ENCODE measurements at regions not wholly inside any gene's neighbourhood (a gene's known extent, or its start where the extent isn't known, plus 50 kb on each side); places are given as distances from the start of the nearest gene placed in this dataset.

DNA sequence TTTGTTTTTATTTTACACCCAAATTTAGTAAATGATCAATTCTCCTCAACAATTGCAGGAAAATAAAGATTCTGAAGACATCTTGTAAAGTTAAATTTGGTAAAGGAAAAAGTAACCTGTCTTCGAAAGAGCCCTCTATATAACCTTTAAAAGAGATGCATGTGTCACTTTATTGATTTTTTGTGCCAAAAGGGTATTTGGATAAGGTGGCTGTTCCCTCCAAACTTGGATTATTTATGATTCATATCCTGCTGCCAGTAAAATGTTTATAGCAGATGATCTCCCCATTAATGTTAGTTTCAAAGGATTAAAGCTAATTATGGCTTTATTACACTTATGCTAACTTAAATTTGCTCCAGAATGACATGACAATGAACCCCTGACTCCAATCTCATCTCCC, 98.8 kb downstream of the DUSP6 start:
- DNase-seq = no peak

DNA sequence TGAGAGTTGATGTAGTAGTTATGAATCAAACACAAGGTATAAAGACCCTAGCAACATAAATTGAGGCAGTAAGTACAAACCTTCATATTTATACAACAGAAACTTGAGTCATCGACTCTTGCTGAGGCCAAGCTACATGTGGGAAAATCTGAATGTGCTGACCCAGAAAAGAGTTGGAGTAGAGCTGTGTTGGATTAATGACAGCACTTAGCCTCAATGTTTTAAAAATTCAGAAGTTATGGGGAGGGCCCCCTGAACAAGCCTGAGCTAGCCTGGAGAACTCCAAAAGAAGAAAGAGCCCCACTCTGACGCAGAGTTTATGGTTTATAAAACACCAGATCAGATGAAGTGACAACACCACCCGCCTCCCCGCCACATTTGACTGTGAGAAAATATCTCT, 100.0 kb downstream of the DUSP6 start:
- DNase-seq = no peak

DNA sequence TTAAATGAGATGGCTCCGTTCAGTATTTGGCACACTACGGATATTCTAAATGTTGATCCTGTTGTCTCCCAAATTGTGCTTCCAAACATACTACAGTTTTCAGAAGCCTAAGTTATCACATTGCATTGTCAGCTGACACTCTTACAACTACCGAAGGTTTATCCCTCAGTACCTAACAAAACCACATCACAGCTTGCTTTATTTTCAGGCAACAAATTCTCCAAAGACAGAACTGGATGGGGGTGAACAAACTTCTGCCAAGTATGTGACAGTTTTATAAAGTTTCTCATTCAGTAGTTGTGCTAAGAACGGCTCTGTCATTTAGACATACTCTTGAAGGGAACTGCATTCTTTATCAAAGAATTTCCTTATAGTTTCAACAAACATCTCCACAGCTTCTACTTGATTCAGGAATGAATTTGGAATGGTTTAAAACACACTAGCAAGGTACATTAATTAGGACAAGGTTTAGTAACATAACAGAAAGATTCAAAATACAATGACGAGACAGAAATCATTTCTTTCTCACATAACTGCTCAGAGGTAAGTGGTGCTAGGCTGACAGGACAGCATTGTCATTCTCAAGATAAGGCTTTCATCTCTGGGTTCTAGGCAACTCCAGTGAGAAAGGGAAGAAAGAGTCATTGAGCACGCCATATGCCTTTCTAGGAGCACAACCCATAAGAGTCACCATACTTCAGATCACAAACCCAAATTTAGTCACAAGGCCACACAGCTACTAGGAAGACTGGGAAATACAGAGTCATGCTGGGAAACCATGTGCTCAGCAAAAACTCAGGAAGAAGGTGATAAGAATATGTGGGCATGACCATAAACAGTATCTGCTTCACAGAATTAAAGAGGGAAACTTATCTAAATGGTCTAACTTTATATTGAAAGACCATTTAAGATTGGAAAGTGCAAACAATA, 100.7 kb downstream of the DUSP6 start:
- DNase-seq = no peak

DNA sequence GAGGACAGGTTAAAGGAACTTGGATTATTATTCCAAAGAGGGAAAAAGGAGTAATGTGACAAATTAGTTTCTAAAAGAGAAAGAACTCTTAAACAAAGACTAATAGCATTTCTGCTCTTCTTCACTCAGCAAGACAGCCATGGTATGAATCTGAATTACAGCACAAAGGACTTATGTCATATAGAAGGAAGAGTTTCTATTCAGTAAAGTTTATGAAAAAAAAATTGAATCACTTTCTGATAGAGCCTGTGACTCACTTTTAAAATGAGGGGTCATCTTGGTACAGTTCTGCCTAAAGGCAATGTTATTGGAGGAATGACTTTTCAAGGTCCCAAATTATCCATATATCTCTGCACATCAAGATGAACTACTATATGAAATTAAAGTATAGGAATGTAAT, 101.7 kb downstream of the DUSP6 start:
- DNase-seq = no peak

- DNase-seq = no peak
These were observed 102.1 kb downstream of the DUSP6 start for GRCh38 chr12:89250213-89250612.

GRCh38 chr12:89247967-89248366, 104.3 kb downstream of the DUSP6 start:
- no peak for DNase-seq

DNA sequence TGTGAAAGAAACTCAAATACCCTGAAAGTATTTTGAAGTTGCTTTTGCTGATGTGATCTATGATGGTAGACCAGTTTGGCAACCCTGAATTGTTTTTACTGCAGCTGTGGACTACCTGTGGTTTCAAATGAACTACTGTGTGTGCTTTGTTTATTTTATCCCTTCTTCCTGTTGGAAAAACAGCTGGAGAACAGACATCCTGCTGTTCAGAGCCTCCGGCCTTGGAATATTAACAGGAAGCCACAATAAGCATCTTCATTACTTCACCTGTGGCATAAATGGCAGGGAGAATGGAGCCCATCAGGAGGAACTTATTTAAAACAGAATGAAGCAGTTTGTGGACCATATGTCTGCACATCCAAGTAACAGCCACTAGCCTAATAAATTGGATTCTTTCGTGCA, 104.8 kb downstream of the DUSP6 start:
- peak in 2 of 3 experiments; percentile 73 to 94 for DNase-seq

- no peak for DNase-seq
These were observed 107.2 kb downstream of the DUSP6 start for GRCh38 chr12:89245090-89245489.

GRCh38 chr12:89244536-89244935, 107.8 kb downstream of the DUSP6 start:
- no peak for DNase-seq

DNA sequence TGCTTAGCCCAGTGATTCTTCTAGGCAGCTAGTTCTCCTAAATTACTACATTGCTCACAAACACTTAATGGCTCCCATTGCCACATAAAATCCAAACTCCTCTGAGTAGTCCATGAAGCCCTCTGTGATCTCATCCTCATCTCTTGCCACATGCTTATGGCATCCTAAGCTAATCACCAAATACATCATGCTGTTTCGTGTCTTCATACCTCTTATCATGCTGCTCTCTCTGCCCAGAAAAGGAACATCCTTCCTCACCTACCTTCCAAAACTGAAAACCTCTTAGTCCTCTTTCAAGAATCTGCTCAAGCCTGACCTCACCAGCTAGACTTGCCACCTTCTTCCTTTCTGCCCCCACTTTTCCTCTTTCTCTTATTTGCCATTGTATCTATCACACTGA, 108.5 kb downstream of the DUSP6 start:
- no peak for DNase-seq

DNA sequence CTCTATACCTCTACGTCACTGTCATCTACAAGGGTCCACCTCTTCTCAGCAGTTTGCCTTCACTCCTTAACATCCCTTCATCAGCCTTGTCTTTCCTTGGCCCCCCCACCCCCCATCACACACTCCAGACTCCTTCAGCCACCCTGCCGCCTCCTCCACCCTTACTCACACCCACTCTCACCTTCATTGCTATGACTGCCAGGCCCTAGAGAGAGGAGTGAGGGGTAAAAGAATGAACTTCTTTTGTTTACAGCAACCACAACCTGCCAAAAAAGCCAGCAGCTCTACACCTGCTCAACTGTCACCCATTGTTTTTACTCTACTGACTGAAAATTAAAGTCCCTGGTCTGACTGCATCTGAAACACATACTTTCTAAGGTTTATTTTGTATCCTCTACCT, 112.8 kb downstream of the DUSP6 start:
- peak; percentile 12 to 27 (median 22) for DNase-seq

DNA sequence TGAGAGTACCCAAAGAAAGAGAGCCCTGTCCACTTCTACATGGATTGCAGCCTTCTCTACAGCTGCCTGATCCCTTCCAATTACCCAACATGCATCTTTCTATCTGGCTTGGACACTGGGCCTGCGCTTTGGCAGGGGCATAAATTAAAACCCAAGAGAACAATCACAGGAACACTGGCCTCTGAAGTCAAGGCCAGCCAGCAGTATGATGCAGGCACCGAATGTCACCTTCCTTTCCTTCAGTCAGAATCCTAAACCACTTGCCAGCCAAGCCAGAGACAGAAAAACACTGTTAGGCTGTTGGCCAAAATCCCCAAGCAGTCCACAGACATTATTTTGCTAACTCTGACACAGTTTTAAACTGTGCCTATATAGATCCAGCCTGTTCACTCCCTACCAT, 113.7 kb downstream of the DUSP6 start:
- DNase-seq = no peak

DNA sequence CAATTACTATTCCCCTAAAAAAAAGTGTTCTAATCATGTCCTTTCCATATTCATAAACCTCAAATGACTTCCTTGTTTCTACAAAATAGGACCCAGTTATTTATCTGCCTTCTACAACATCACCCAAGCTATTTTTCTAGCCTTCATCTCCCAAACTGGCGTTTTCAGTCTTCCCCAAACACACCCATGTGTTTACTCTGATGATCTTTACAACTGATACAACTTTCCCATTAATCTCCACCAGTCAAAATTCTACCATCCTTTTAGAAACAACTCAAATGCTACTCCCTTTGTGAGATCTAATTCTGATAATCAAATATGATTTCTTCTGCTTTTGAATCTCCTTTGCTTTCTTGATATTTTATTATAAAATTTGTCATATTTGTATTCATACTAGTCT, 114.5 kb downstream of the DUSP6 start:
- no peak for DNase-seq

DNA sequence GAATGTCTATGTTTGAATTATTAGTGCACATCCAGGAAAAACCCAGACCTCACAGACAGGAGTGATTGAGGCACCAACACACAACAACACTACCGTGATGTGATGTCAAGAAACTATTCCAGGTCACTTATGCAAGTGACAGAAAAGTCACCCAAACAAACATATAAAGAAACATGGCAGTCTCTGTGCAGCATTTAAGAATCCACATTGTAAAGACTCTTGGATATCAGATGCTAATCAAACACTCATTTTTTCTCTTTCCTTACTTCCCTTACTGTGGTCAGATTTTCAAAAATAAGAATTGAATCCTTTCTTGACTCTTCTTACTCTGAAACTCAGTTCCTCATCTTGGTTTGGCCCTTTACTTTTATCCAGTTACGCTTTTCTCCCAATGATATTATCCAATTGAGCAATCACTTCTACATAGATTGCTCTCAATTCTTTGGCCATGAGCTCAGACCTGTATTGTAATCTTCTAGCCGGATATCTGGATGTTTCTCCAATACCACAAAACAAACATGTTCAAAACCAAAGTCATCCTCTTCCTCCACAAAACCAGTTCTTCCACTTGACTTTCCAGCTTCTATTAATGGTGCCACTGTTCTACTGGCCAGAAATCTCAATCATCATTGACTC, 115.4 kb downstream of the DUSP6 start:
- DNase-seq = no peak

DNA sequence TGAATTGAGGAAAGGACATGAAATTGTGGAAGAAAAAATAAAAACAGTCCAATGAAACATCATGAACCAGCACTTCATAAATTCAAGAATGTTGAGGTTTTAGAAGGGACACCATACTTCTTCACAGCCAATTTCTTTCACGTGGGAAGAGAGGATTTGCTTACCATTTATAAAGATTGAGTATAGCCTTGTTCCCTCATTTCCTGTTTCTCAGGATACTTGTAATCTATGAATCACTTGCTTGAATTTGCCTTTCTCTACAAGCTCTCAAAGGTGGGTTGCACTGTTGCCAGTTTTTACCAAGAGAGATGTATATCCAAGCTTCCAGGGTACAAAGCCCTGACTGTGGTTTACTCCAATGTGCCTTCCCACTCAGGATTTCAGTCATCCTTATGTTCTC, 116.1 kb downstream of the DUSP6 start:
- no peak for DNase-seq

DNA sequence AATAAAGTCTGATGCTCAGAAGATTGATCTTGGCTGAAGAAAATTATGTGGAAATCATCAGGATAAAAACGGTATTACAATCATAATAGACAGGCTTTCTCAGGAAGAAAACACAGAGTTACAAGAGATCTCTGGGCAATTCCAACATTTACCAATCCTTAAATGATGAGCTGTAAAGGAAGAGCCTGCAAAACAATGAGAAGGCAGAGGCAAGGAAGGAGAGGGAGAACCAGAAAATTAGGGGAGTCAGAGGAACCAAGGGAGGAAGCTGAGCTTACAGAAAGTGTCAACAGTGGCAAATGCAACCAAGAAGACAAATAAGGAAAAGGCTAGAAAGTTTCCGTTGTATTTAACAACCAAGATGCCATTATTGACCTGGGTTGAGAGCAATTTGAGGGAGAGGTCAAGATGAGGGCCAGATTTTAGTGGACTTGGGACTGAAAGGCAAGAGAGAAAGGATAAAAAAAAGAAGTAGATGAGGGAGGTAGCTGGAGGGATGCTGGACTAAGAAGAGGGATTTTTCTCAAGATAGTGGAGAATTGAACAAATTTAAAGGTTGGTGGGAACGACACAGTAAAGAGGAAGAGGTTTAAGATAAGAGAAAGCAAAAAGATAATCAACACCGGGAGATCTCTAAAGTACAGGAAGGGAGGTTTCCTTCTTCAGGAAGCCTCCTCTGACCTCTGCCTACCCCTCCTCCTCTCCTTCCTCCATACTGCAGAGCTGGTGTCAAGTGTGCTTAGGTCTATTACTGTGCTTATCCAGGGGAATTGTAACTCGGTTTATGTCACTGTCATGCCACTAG, 116.9 kb downstream of the DUSP6 start:
- DNase-seq = no peak

GRCh38 chr12:89234324-89235114, 117.8 kb downstream of the DUSP6 start:
- no peak for DNase-seq

- no peak for DNase-seq
These were observed 120.6 kb downstream of the DUSP6 start for GRCh38 chr12:89231686-89232085.

DNA sequence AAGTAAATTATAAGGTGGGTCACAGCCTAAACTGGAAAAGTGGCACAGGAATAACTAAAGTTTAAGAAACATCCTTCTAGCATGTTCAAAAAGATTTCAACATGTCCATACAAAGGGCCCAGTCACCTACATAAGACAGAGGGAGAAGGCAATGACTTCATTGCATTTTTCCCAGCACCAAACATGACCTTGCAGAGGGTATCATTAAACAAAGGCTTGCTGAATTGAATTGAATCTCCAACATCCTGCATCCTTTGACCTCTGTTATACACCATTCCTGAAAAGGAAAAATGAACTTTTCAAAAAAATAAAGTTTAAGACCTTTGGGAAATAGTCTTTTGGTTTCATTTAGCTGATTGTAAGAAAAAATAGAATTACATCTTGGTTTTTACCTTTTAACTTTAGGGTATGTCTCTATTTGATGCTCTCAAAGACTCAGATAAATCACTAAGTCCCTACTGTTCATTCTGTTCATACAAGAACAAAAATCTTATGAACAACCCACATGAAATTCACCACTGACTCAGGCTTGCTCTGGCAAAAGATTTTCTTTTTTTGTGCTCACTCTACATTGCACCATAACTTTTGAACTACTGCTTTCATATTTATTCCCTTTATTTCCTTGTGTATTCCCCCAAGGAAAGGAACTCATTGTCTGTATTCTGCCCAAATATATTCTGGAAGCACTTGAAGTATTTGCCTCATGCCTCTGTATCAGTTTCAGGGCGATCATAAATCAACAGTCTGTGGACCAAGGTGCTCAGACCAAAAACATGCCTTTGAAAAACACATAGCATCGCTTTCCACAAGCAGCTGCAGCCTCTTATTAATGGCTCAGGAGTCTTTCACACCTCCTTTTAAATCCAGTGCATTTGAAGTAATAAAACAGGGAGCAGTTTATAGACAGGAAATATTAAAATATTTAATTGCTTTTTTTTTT, 121.7 kb downstream of the DUSP6 start:
- DNase-seq = peak in 1 of 3 experiments; percentile 61

GRCh38 chr12:89228491-89228890, 123.8 kb downstream of the DUSP6 start:
- no peak for DNase-seq

DNA sequence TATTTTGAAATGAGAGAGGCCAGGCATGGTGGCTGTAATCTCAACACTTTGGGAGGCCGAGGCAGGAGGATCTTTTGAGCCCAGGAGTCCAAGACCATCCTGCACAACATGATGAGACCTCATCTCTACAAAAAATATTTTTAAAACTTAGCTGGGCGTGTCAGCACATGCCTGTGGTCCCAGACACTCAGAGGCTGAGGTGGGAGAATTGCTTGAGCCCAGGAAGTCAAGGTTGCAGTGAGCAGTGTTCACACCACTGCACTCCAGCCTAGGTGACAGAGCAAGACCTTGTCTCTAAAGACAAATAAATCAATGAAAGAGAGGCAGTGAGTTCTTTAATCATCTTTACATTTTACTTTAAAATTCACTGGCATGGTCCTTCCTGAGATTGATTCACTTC, 124.5 kb downstream of the DUSP6 start:
- no peak for DNase-seq
